Neural crest cell (in vitro differentiated cells): ENCODE measurements at regions not wholly inside any gene's neighbourhood (a gene's known extent, or its start where the extent isn't known, plus 50 kb on each side); places are given as distances from the start of the nearest gene placed in this dataset.

Experiments
- DNase-seq: peaks from one replicate; pipeline ENCODE4 v3.0.0; 2021; ENCODE audit warnings: low read depth, mixed read lengths, low spot score
- H3K27ac Mint-ChIP-seq: one replicate; pipeline ENCODE4 v1.8.0; 2021; ENCODE audit warnings: mild to moderate bottlenecking, mixed read lengths; ENCODE audit not compliant: unreplicated experiment
- H3K27me3 Mint-ChIP-seq: 2 replicates; pipeline ENCODE4 v1.8.0; 2021; ENCODE audit warnings: low read depth, mild to moderate bottlenecking, mixed read lengths
- H3K36me3 Mint-ChIP-seq: 2 replicates; pipeline ENCODE4 v1.8.0; 2021; ENCODE audit warnings: low read depth, mild to moderate bottlenecking, mixed read lengths
- H3K4me1 Mint-ChIP-seq: 2 replicates; pipeline ENCODE4 v1.8.0; 2021; ENCODE audit warnings: mixed read lengths
- H3K4me3 Mint-ChIP-seq: one replicate; pipeline ENCODE4 v1.8.0; 2021; ENCODE audit warnings: mild to moderate bottlenecking, mixed read lengths
- H3K9me3 Mint-ChIP-seq: 2 replicates; pipeline ENCODE4 v1.8.0; 2021; ENCODE audit warnings: mixed read lengths
- TF ChIP-seq, protein P1 (sequence below): fragments of 200-600 bp; sonication (generic); conservative IDR thresholded peaks from 2 replicates; pipeline ENCODE4 v1.5.0; 2021; ENCODE audit warnings: antibody characterized with exemption, mild to moderate bottlenecking

DNA sequence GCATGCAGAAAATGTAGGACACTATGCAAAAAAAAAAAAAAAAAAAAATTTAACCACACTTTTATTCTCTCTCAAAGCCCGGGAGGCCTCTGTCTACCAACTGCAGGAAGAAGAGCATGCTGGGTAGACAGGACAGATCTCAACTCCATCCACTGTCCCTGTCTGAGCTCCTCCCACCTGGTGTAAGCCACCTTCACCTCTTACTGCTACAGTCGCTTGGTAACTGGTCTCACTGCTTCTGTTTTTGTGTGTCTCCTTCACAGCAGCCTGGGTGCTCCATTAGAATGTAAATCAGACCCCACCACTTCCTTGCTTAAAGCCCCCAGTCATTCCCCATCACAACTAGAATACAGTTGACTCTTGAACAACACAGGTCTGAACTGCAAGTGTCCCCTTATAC lies 115.1 kb upstream of the PROK2 start:
- Mint-ChIP-seq H3K4me3 (no peak overlapping the region), H3K36me3 (no peaks in the 10 kb centered on the region), H3K27ac (no peak overlapping the region), H3K4me1 (no peaks in the 10 kb centered on the region), H3K27me3 (peaks cover 32% of the 10 kb centered on the region), H3K9me3 (peaks cover 2% of the 10 kb centered on the region)
- TF ChIP-seq, protein P1, sequence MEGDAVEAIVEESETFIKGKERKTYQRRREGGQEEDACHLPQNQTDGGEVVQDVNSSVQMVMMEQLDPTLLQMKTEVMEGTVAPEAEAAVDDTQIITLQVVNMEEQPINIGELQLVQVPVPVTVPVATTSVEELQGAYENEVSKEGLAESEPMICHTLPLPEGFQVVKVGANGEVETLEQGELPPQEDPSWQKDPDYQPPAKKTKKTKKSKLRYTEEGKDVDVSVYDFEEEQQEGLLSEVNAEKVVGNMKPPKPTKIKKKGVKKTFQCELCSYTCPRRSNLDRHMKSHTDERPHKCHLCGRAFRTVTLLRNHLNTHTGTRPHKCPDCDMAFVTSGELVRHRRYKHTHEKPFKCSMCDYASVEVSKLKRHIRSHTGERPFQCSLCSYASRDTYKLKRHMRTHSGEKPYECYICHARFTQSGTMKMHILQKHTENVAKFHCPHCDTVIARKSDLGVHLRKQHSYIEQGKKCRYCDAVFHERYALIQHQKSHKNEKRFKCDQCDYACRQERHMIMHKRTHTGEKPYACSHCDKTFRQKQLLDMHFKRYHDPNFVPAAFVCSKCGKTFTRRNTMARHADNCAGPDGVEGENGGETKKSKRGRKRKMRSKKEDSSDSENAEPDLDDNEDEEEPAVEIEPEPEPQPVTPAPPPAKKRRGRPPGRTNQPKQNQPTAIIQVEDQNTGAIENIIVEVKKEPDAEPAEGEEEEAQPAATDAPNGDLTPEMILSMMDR, result no peak
- no peak for DNase-seq

DNA sequence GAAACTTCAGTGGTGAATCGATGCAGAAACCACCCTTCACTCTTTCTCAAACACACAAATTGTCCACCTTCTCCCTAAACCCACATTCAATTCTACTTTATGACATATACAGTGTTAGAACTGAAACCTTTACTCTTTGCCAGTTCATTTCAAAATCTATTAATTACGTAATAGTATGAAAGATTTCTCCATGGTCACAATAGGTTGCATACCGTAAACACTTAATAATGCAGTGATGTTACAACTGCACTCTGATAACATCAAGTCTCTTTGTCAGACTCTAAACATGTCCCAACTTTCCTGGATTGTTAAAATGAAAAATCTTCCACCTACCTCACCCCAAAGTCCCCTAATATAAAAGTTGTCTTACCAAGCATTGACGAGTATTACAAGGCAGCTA lies 111.8 kb upstream of the PROK2 start:
- Mint-ChIP-seq H3K27me3 (peaks cover 32% of the 10 kb centered on the region), H3K4me3 (no peak overlapping the region), H3K36me3 (no peaks in the 10 kb centered on the region), H3K9me3 (peaks cover 2% of the 10 kb centered on the region), H3K27ac (no peak overlapping the region), H3K4me1 (no peaks in the 10 kb centered on the region)
- TF ChIP-seq, protein P1, result no peak
- no peak for DNase-seq

DNA sequence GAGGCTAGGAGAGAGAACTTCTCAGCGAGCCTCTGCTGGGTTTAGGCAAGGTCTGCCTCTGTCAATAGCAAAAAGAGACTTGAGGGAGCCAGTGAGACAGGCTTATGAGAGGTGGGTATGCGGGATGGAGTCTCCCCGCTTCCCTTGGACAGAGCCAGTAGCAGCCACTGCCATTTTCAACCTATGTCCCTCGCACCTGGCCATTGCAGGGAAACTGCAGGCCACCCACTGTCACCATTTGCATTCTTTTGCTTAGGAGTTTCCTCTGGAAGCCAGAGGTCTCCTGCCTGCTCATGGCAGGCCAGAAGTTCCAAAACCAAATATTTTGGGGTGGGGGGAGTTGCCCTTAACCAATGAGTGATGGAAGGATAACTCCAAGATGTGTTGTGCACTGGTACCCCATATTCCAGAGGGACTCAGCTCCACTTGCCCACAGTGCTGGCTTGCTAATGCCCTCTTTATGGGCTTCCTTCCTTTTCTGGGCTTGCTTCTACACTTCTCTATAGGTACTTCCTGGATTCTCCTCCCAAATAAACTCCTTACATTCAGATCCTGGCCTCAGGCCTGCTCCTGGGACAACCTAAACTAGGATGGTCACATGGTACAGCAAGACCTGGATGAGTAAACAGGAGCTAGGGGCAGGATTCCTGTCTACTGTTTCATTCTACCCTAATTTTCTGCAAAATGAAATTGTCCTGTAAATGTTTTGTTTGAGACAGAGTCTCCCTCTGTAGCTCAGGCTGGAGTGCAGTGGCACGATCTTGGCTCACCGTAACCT lies 108.9 kb upstream of the PROK2 start:
- Mint-ChIP-seq H3K4me3 (no peak overlapping the region), H3K9me3 (no peaks in the 10 kb centered on the region), H3K4me1 (peaks cover 2% of the 10 kb centered on the region), H3K36me3 (no peaks in the 10 kb centered on the region), H3K27ac (no peak overlapping the region), H3K27me3 (peaks cover 32% of the 10 kb centered on the region)
- DNase-seq, result no peak
- TF ChIP-seq, protein P1, result no peak

DNA sequence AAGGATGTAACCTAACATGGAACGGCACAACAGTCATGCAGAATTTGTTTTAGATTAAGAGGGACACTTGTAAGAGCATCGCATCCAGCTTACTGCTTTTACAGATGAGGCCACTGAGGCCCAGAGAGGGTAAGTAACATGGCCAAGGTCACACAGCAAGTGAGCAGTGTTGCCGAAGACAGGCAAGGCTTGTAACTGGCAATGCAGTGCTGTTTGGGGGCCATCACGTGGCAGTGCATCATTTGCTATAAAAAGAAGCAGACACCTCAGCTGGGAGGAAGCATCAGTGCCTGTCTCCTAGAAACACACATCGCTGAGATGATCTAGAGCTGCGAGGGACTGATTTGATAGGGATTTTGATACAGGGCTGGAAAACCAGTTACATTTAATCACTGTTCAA lies 108.2 kb upstream of the PROK2 start:
- TF ChIP-seq, protein P1, result no peak
- DNase-seq, result no peak
- Mint-ChIP-seq H3K9me3 (peaks cover 3% of the 10 kb centered on the region), H3K27ac (no peak overlapping the region), H3K27me3 (peaks cover 28% of the 10 kb centered on the region), H3K4me1 (peaks cover 10% of the 10 kb centered on the region), H3K4me3 (no peak overlapping the region), H3K36me3 (no peaks in the 10 kb centered on the region)

DNA sequence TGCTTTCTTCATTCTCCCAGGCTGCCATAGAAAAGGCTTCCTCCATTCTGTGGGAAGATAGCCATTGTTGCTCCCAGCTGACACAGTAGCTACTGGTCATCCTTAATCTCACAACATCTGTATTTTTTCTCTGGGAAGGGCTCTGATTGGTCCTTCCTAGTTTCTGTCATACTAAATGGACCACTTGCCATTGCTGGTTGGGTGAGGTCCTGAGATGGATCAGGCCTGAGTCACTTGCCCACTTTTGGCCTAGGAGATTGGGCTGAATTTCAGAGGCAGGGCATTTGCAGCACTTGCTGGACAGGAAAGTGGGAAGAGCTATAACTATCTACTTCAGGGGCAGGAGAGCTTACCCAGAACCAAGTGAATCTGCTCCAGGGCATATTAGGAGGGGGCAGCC lies 106.5 kb upstream of the PROK2 start:
- Mint-ChIP-seq H3K36me3 (no peaks in the 10 kb centered on the region), H3K27ac (no peak overlapping the region), H3K27me3 (peaks cover 14% of the 10 kb centered on the region), H3K4me1 (peaks cover 14% of the 10 kb centered on the region), H3K9me3 (peaks cover 3% of the 10 kb centered on the region), H3K4me3 (no peak overlapping the region)
- no peak for DNase-seq
- TF ChIP-seq, protein P1, result no peak
